PFSK-1 (cell line): ENCODE measurements at regions not wholly inside any gene's neighbourhood (a gene's known extent, or its start where the extent isn't known, plus 50 kb on each side); places are given as distances from the start of the nearest gene placed in this dataset.
A peak's percentile ranks its signal among the peaks of the same experiment; 100 is the strongest.

Source experiments
- FOXP2 ChIP-seq: optimal IDR thresholded peaks from 2 replicates; pipeline ENCODE3; 2011; ENCODE audit warnings: borderline replicate concordance, control low read depth, inconsistent platforms; ENCODE audit not compliant: insufficient read depth; ENCODE audit errors: extremely low read length, extremely low read depth
- POLR2AphosphoS5 ChIP-seq: IDR thresholded peaks from 2 replicates; pipeline ENCODE4 v1.6.1; 2012; ENCODE audit warnings: low read depth, mild to moderate bottlenecking, control low read depth, low read length, moderate library complexity
- REST ChIP-seq, 2 experiments: IDR thresholded peaks; 2 replicates each; pipeline versions ENCODE4 v1.6.1 to v1.8.0; 2011 to 2012; ENCODE audit warnings: low read depth in 2 of 2, low read length in 2 of 2, control low read depth in 1 of 2, inconsistent platforms in 1 of 2, mild to moderate bottlenecking in 1 of 2, moderate library complexity in 1 of 2; ENCODE audit not compliant: insufficient read depth in 1 of 2
- SIN3A ChIP-seq: IDR thresholded peaks from 2 replicates; pipeline ENCODE4 v1.6.1; 2012; ENCODE audit warnings: mild to moderate bottlenecking, low read length, moderate library complexity, borderline replicate concordance; ENCODE audit not compliant: insufficient read depth
- TAF1 ChIP-seq: IDR thresholded peaks from 2 replicates; pipeline ENCODE4 v1.6.1; 2012; ENCODE audit warnings: low read length, control low read depth, borderline replicate concordance; ENCODE audit not compliant: insufficient read depth

- no peak for TF ChIP-seq TAF1
- TF ChIP-seq POLR2AphosphoS5 = no peak
- no peak for TF ChIP-seq SIN3A
- no peak for TF ChIP-seq REST (IDR thresholded peaks at IDR 0.05; ENCODE audit: insufficient read depth in 1 of 2, low read depth in 2 of 2, low read length in 2 of 2)
- TF ChIP-seq FOXP2 = no peak
Observed at GRCh38 chr12:29051221-29051620, 97.9 kb upstream of the FAR2 start.

DNA sequence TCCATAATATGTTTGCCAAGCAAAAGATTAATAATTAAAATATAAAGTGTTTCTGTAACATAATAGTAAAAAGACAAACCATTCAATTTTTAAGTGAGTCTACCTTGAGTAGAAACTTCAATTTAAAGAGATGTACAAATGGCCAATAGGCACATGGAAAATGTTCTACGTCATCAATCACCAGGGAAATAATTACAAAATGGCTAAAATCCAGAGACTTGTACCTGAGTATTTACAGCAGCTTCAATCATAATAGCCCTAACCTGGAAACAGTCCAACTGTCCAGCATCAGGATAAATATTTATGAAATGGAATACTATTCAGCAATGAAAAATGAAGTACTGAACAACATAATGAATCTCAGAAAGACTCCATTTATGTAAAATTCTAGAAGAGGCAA is 95.5 kb upstream of the FAR2 start:
- TF ChIP-seq FOXP2 = no peak
- TF ChIP-seq TAF1 = no peak
- TF ChIP-seq SIN3A = no peak
- no peak for TF ChIP-seq REST (IDR thresholded peaks at IDR 0.05; ENCODE audit: insufficient read depth in 1 of 2, low read depth in 2 of 2, low read length in 2 of 2)
- TF ChIP-seq POLR2AphosphoS5 = no peak

GRCh38 chr12:29054858-29055663 is 94.0 kb upstream of the FAR2 start:
- no peak for TF ChIP-seq REST (IDR thresholded peaks at IDR 0.05; ENCODE audit: insufficient read depth in 1 of 2, low read depth in 2 of 2, low read length in 2 of 2)
- TF ChIP-seq FOXP2 = peak; percentile 15
- TF ChIP-seq POLR2AphosphoS5 = no peak
- TF ChIP-seq SIN3A = no peak
- no peak for TF ChIP-seq TAF1

DNA sequence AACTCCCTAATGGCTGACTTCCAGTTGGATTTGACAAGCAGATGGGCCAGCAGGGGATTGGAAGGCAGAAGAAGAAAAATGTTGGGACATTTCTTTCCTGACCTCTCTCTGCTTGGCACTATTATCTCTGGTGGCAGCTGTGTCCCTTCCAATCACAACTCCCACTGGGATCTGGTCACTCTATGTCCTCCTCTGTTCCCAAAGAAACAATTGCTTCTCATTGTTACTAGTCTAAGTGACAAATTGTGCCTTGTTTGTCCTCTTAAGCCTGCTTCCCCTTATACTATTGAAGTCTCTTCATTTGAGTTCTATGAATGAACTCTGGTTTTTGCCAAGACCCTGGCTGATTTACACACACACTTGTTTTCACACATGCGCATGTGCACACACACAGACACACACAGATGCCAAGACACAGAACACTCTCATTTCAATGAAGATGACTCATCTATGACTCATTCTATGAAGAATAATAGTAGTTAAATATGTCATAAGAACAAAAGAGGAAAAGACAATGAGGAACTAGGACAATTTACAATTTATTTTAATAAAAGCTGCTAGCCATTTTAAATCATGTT is 83.0 kb upstream of the FAR2 start:
- no peak for TF ChIP-seq FOXP2
- TF ChIP-seq POLR2AphosphoS5 = no peak
- no peak for TF ChIP-seq SIN3A
- TF ChIP-seq REST (IDR thresholded peaks at IDR 0.05; ENCODE audit: insufficient read depth in 1 of 2, low read depth in 2 of 2, low read length in 2 of 2) = no peak
- no peak for TF ChIP-seq TAF1

DNA sequence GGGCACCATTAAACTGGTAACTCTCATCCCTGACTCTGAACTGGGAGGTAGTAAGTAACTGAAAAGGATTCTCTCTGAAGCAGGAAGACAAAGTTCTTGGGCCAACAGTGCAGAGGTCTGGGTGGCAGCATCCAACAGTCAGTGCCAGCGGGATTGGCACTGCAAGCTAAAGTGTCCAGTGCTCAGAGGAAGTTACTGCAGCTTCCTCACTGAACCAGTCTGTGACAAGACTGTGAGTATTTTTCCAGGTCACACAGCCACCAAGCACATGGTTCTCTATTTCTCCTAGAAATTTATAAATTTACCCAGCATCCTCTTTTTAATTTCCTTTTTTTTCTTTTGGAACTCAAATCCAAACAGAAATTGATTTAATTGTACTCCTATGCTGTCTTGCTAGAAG is 81.6 kb upstream of the FAR2 start:
- TF ChIP-seq TAF1 (no peak), REST (IDR thresholded peaks at IDR 0.05; ENCODE audit: insufficient read depth in 1 of 2, low read depth in 2 of 2, low read length in 2 of 2) (no peak), POLR2AphosphoS5 (no peak), FOXP2 (no peak), SIN3A (no peak)
